ENCODE measurements at regions not wholly inside any gene's neighbourhood (a gene's known extent, or its start where the extent isn't known, plus 50 kb on each side); places are given as distances from the start of the nearest gene placed in this dataset.

DNA sequence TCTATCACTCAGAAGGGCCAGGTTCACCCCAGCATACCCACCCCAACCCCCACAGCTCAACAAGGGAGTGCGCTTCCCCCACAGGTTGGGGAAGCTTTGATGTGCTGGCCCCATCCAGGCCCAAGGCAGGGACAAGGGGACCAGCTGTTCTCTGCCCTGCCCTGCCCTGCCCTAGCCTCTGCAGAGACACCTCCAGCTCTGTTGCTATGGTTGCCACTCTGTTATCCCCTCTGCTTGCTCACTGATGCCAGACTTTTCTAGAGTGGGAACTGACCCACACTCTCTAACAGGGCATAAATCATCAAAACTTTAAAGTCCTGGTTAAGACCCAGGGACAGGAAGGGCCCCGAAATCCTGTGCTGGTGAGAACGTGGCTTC lies 50.4 kb upstream of the ENPP7 start:
- intact Hi-C loops (cut with DNase I): no loop called here
- no peak for ATAC-seq (ENCODE audit: poor library complexity)
- DNase-seq: no peak

DNA sequence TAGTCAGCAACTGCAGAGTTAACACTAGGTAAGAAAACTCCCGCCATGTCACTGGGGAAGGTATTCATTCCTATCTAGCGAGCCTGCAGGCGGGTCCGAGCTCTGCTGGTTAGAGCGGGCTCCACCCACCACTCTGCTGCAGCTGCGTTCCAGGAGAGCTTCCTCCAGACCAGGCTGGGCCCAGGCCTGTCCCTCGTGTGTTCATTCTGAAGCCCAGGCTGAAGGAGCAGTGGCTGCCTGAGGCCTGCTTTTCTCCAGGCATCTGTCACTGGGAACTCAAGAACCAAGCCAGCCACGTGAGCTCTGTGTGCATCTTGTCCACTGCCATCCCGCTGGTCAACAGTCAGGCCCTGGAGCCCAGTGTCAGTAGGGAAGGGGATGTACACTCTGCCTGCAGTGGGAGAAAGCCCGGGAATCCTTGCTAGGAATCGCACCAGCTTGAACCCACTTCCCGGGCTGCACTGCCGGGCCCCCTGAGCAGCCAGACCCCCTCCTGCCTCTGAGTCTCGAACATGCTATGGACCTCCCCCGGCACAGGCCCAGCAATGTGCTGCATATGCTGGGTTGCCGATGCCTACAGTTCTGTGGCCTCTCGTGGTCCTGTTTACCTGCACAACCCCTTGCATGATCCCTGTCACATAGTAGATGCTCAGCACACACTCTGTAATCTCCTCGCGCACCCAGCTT lies 51.0 kb upstream of the ENPP7 start:
- no peak for DNase-seq

DNA sequence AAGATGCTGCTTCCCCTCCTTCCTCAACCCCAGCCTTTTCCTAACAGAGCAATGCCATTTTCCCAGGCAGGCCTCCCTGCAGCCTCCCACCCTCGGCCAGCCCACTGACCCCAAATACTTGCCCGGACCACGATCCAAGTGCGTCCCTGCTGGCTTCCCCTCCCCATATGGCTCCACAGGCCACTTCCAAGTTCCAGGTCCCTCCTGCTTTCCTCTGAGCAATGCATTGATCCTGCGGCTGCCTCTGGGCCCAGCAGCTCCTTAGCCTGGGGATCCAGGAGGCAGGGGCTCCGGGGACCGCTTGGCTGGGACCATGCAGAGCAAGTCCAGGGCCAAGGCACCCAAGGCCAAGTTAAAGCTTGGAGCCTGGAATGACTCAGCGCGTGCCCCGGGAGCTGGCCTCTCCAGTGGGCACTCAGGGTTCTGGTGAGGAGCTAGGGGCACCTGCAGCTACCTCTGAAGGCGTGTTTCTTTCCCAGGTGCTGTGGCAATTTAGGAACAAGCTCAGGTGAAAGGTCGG lies 51.9 kb upstream of the ENPP7 start:
- ATAC-seq (ENCODE audit: poor library complexity): no peak
- DNase-seq: no peak
- intact Hi-C loops (cut with DNase I): no loop called here

More for the DNA sequence above, 51.0 kb upstream of the ENPP7 start:
- intact Hi-C loops (cut with DNase I): no loop called here
- no peak for ATAC-seq (ENCODE audit: poor library complexity)

DNA sequence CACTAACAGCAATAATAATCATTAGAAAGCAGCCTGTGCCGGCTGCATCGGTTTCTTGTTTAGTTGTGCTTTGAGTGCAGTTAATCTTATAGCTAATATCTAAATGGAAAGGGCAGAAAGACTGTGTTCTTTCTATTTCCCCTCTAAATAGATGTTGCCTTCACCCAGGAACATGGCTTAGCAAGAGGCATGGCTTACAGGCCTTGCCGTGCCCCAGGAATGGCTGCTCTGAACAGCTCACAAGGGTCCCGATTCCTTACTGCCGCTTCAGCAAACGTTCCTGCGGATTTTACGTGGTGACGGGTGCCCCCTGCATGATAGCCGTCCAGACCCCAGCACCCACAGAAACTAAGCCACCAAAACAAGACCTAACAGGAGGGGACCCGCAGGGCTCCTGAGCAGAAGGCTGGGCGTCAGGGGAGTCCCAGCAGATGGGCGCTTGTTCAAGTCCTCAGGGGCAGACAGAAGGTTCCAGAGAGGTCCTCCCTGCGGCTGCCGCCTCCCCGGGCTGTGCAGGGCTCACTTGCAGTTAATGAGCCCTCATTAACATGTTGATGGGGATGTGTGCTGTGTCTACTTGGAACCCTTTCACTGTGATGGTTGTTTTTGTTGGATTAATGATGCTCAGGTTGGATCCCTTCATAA lies 52.5 kb upstream of the ENPP7 start:
- intact Hi-C loops (cut with DNase I): no loop called here
- DNase-seq (no peak), ATAC-seq (ENCODE audit: poor library complexity) (no peak)

DNA sequence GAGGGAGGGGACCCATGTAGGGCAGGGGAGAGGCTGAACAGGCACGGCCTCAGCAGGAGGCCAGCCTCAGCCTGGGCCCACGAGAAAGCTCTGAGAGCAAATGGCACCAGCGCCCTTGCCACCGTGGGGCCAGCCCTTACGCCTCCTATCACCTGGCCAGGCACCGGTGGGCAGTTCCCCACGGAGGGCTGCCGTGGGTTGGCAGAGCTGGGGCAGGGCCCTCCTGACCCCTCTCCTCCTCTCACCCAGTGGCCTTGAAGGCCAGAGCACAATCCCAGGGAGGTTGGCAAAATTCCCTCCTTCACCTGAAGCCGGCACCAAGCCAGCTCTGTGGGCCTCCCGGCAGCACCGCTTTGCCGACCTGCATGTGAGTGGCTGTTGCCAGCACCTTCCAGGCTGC lies 53.1 kb upstream of the ENPP7 start:
- DNase-seq (no peak), ATAC-seq (ENCODE audit: poor library complexity) (no peak)
- intact Hi-C loops (cut with DNase I): no loop called here

DNA sequence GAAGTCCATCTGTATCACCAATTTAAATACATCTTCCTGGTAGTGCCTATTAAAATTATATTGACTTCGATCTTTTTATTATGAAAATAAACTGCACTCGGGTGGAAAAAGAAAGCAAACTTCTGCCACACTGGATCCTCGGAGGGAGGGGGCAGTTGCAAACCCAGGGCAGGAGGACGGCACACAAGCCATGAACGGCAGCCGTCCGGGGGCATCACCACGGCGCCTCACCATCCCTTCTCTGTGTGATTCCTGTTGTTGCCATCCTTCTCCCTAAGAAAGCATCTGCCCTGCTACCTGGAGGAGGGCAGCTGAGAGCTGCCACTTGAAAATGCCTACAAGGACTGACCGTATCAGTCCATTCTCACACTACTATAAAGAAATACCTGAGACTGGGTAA lies 53.9 kb upstream of the ENPP7 start:
- ATAC-seq (ENCODE audit: poor library complexity) (no peak), DNase-seq (no peak)
- intact Hi-C loops (cut with DNase I): no loop called here

DNA sequence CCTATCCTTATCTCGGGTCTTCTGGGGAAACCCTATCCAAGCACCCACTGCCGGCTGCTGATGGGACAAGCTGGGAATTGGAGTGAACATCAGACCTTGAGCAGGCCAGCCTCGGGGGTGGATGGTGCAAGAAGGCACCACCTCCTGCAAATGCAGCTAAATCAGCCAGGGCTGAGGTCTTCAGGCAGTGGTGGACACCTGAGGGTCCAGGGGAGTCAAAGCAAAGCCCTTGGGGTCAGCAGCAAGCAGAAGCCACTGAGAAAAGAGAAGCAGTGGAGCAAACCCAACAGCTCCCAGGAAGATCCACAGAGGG lies 55.4 kb upstream of the ENPP7 start:
- no peak for DNase-seq
- intact Hi-C loops (cut with DNase I): no loop called here
- ATAC-seq (ENCODE audit: poor library complexity): no peak

DNA sequence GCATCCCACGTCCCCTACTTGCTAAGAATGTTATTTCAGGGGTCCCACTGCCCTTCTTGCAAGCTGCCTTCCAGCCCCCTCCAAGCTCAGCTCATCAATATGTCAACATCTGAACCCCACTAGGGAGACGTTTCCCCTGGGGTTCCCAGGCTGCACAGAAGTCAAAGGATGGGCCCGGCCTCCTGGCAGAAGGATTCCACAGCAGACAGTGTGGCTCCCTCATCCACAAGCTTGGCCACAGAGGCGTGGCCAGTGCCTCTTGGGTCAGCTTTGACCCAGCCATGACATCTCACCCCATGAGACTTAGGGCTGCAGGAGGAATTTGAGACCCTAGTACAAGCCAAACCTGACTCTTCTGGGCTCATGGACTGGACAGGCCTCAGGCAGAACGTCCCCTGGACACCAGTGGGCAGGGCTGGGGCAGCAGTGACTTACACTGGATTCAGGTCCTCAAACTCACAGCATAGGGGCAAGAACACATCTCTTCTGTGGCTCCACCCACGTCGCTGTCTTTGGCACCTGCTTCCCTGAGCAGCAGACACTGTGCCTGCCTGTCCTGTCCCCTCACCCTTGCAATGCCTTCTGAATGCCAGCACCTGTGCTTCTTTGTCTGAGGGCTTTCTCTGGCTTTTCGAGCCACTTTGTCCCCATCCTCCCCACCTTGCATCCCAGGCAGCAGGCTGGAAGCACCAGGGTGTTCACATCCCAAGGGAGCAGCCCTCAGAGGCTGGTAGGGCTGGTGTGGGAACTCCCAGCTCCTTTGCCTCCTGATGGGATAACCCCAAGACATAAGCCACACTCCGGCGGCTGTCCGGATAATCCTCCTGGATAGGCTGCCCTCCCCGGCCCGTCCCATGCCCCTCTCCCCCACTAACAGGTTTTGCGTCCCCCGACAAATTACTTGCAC lies 56.0 kb upstream of the ENPP7 start:
- DNase-seq (no peak), ATAC-seq (ENCODE audit: poor library complexity) (no peak)
- intact Hi-C loops (cut with DNase I): no loop called here

DNA sequence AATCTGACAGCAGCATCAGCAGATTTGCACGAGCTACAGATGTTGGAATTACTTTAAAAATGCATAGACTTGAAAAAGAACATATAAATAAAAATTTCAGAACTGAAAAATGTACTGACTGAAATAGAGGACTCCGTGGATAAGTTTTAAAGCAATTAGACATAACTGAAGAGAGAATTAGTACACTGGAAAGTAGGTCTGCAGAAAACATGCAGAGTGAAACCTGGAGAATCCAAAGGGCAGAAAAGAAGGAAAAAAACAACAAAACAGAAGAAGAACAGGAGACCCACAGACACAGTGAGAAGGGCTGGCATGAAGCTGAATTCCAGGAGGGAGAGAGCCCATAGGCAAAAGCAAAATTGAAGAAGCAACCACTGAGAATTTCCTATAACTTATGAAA lies 57.2 kb upstream of the ENPP7 start:
- ATAC-seq (ENCODE audit: poor library complexity) (no peak), DNase-seq (no peak)
- intact Hi-C loops (cut with DNase I): no loop called here

DNA sequence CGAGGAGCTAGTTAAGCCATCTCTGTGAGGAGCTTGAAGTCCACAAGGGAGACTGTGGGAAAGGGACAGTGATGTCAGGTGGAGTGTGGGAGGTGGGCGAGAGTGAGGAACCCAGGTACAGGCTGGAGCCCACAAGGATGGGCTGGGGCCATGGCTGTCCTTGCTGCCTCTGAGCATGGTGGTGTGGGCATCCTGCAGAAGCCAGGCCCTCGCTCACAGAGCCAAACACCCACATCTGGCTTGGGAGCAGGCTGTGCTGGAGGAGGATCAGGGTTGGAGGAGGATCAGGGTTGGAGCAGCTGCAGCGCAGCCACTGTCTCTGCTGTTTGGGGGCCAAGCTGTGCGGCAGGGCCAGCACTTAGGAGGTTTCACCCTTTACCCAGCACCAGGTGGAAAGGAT lies 58.2 kb upstream of the ENPP7 start:
- intact Hi-C loops (cut with DNase I): no loop called here
- ATAC-seq (ENCODE audit: poor library complexity) (no peak), DNase-seq (no peak)

DNA sequence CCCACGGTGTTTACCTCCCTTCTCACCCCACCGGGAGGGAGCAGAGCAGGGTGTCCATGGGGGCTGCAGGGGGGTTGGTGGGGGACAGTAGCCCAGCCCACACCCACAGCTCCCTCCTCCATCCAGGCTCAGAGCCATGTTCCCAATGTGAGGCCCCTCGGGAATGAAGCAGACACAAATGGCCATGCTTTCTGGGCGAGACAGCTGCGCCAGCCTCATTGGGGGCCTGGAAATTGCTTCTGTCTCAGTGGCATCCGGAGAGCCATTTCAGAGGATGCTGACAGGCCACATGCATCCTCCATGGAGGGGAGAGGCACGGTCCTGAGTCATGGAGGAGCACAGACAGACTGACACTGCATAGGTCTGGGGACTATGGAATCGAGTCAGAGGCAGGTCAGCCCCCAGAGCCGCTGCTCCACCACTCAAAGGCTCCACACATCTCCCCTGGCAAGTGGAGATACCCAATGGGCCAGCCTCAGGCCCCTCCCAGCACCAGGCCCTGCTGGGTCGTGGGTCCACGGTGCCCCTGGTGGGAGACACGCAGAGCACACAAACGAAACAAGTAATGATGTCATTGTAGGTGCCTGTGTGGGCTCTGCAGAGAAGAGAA lies 59.6 kb upstream of the ENPP7 start:
- DNase-seq (no peak), ATAC-seq (ENCODE audit: poor library complexity) (no peak)
- intact Hi-C loops (cut with DNase I): no loop called here

DNA sequence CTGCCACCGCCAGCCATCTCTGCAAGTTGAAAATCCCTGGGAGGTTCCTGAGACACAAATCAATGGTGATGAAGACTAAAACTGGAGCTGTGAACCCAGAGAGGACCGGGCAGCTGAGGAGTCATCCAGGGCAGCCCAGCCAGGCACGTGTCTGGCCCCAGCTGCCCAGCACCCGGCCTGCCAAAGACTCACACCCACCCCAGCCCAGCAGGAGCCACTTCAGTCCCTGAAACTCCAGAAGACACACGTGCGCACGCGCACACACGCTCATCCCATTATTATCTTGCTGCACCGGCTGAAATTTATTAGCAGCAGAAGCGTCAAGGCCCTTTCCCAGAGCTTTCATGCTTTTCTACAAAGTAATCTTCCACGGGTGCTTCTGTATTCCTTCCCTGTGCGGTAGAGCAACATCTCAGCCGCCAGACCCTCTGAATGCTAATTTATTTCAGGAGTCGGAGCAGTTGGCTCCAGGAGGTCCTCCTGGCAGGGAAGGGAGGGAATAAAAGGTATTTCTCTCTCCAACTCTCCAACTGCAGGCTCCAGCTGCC lies 59.8 kb upstream of the RBFOX3 start:
- ATAC-seq (ENCODE audit: poor library complexity) (no peak), DNase-seq (no peak)
- intact Hi-C loops (cut with DNase I): no loop called here

DNA sequence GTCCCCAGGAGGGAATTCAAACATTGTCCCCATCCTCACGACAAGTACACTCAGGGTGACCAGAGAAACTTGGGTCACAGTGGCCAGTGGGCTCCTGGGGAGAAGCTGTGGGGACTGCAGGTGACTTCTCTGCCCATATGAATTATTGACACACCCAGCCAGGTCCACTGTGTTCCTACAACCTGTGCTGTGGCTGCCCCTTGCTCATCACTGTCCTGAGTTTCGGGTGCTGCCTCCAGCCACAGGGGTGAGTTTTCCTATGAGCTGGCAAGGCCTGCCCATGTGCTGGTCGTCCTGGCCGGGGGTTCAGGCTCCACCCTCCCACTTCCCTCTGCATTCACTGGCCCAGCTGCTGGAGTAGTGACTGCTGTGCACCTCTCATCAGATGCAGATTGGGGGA lies 59.0 kb upstream of the RBFOX3 start:
- no peak for ATAC-seq (ENCODE audit: poor library complexity)
- no peak for DNase-seq
- intact Hi-C loops (cut with DNase I): no loop called here

DNA sequence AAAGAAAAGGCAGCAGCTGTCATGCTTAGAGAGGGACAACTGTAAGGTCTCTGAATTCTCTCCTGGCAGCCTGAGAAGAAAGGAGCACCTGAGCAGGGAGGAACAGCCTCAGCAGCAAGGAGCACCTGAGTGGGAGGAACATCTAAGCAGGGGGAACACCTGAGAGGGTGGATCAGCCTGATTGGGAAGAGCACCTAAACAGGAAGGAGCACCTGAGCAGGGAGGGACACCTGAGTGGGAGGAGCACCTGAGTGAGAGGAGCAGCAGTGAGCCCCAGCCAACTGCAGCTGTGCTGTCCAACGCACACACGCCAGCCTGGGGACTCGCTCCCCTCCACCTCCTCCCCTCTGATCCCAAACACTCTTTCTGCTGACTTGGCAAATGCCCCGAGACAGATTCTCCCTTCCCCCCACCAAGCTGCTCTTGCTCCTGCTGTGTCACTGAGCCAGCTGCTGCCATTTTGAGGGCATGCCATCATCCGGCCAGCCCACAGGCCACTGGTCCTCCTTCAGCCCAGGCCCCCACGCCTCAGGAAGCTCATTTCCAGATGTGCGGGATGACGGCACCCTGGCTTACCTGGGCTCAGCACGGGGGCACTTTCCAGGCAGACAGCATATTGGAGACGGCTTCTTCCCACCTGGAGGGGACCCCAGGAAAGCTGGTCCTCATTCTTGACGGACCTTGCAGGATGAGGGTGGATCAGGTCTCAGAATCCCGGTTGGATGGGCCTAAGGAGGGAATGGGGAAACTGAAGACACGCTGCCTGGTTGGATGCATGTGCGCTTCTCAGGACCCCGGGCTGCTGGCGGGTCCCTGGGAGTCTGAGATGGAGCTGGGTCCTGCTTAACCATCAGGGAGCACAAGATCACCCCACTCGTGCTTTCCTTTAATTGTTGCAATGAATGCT lies 57.7 kb upstream of the RBFOX3 start:
- no peak for DNase-seq
- no peak for ATAC-seq (ENCODE audit: poor library complexity)
- intact Hi-C loops (cut with DNase I): no loop called here

DNA sequence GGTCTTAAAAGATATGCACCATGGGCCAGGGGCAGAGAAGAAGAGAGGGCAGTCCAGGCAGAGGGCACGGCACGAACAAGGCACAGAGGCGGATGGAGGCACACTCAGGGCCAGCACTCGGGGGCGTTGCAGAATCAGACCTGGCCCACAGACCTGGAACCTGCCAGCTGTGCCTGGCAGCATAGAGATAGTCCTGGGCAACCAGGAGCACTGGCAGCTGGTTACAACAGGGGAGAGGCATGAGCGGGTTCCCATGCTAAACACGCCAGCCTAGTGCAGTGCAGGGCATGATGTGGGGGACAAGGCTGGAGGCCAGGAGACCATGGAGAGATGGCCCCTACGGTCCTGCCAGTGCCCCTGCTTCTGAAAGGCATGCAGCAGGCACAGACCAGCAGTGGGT lies 56.9 kb upstream of the RBFOX3 start:
- DNase-seq (no peak), ATAC-seq (ENCODE audit: poor library complexity) (no peak)
- intact Hi-C loops (cut with DNase I): no loop called here

DNA sequence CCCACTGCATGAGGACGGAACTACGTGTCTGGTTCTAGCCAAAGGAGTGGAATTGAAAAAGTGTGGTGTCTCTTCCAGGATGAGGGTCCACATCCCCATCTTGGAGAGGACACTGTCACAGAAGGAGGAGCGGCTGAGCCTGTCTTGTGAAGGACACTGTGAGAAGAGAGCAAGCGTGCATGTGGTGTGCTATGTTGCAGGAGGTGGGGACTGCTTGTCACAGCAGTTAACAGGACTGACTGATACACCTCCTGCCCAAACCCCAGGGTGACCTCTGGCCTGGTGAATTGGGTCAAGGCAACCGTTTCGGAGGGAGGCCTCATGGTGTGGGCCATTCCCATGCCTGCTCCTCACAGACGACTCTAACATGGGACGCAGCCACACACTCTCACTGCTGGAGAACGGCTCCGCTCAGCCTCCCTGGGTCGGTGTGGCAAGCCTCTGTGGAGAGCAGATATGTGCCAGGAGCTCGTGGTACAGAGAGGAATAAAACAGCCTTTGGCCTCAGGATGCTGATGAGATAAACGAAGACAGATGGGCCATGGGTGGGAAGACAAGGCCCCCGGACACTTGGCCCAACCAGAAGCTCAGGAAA lies 56.4 kb upstream of the RBFOX3 start:
- DNase-seq: no peak
- no peak for ATAC-seq (ENCODE audit: poor library complexity)
- intact Hi-C loops (cut with DNase I): no loop called here

DNA sequence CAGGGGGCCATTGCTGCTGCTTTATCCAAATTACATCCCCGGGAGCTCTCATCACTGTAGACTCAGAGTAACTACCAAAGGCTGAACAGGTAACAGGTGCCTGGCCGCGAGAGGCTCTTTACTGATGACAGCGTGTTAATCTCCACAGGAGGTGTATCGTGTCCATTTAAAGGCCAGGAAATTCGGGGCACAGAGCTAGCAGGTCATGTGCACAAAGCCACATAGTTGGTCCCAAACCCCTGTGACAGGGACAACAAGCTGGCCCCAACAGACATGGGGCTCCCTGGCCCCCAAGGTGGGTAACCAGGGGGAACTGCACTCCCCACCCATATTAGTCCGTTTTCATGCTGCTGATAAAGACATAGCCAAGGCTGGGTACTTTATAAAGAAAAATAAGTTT lies 55.3 kb upstream of the RBFOX3 start:
- DNase-seq (no peak), ATAC-seq (ENCODE audit: poor library complexity) (no peak)
- intact Hi-C loops (cut with DNase I): no loop called here
